CD14-positive monocyte (primary cell): ENCODE measurements at regions not wholly inside any gene's neighbourhood (a gene's known extent, or its start where the extent isn't known, plus 50 kb on each side); places are given as distances from the start of the nearest gene placed in this dataset.

Source experiments
- DNase-seq, 3 donors: peaks; one replicate each; pipeline ENCODE4 v3.0.0-alpha.2; 2011 to 2022
- H2AFZ ChIP-seq: 2 replicates; pipeline ENCODE4 v1.6.0; 2012; ENCODE audit warnings: mild to moderate bottlenecking, low read depth, low read length, inconsistent platforms; ENCODE audit not compliant: insufficient read depth, poor library complexity, severe bottlenecking
- H3K27ac ChIP-seq, 2 donors: 1 replicate in 1 of 2; 2 replicates in 1 of 2; pipeline ENCODE4 v1.5.1; 2012 to 2013; ENCODE audit warnings: low read length in 2 of 2, control low read depth in 1 of 2, inconsistent platforms in 1 of 2, low read depth in 1 of 2, mild to moderate bottlenecking in 1 of 2
- H3K27me3 ChIP-seq, 2 donors: one replicate each; pipeline versions ENCODE4 v1.6.0 to v1.6.1; 2011 to 2013; ENCODE audit warnings: low read length in 2 of 2; ENCODE audit not compliant: control insufficient read depth in 2 of 2, insufficient read depth in 2 of 2
- H3K36me3 ChIP-seq, 2 donors: replicated peaks in 1 of 2; 1 replicate in 1 of 2; 2 replicates in 1 of 2; pipeline versions ENCODE4 v1.5.1 to v1.6.1; 2012 to 2013; ENCODE audit warnings: low read length in 2 of 2, control low read depth in 1 of 2, inconsistent platforms in 1 of 2, mild to moderate bottlenecking in 1 of 2; ENCODE audit not compliant: insufficient read depth in 2 of 2, control insufficient read depth in 1 of 2
- H3K4me1 ChIP-seq, 2 donors: 1 replicate in 1 of 2; 2 replicates in 1 of 2; pipeline versions ENCODE4 v1.5.1 to v1.6.1; 2012 to 2013; ENCODE audit warnings: low read length in 2 of 2, control low read depth in 1 of 2, inconsistent platforms in 1 of 2, mild to moderate bottlenecking in 1 of 2, moderate library complexity in 1 of 2; ENCODE audit not compliant: insufficient read depth in 2 of 2, control insufficient read depth in 1 of 2
- H3K4me2 ChIP-seq: replicated peaks from 2 replicates; pipeline ENCODE3; 2012; ENCODE audit warnings: low read length, moderate library complexity, mild to moderate bottlenecking; ENCODE audit not compliant: poor library complexity, severe bottlenecking; ENCODE audit errors: extremely low read depth
- H3K4me3 ChIP-seq, 3 experiments: fragments of 200-600 bp in 1 of 3; sonication (generic) in 1 of 3; replicated peaks in 1 of 3; 1 replicate in 2 of 3; 2 replicates in 1 of 3; pipeline ENCODE4 v1.5.1; 2011 to 2013; ENCODE audit warnings: low read length in 3 of 3, mild to moderate bottlenecking in 3 of 3, control low read depth in 2 of 3, low read depth in 2 of 3, inconsistent platforms in 1 of 3, moderate library complexity in 1 of 3
- H3K79me2 ChIP-seq: 2 replicates; pipeline ENCODE4 v1.6.0; 2012; ENCODE audit warnings: mild to moderate bottlenecking, control low read depth, inconsistent platforms, low read length, moderate library complexity; ENCODE audit not compliant: insufficient read depth
- H3K9ac ChIP-seq: 2 replicates; pipeline ENCODE4 v1.6.0; 2017; ENCODE audit warnings: low read length, mild to moderate bottlenecking; ENCODE audit not compliant: insufficient read depth, poor library complexity, severe bottlenecking
- H3K9me3 ChIP-seq, 2 donors: replicated peaks in 1 of 2; 1 replicate in 1 of 2; 2 replicates in 1 of 2; pipeline versions ENCODE4 v1.5.1 to v1.6.1; 2012 to 2013; ENCODE audit warnings: low read length in 2 of 2, control low read depth in 1 of 2; ENCODE audit not compliant: control insufficient read depth in 1 of 2, insufficient read depth in 1 of 2
- H4K20me1 ChIP-seq: 2 replicates; pipeline ENCODE4 v1.6.0; 2012; ENCODE audit warnings: mild to moderate bottlenecking, low read length, control low read depth, moderate library complexity; ENCODE audit not compliant: insufficient read depth
- H3K27ac Mint-ChIP-seq, 7 donors: one replicate each; pipeline ENCODE4 v1.8.0; 2020; ENCODE audit warnings: mild to moderate bottlenecking in 7 of 7, mixed read lengths in 7 of 7, moderate library complexity in 6 of 7, inconsistent platforms in 2 of 7
- H3K27me3 Mint-ChIP-seq, 3 donors: one replicate each; pipeline ENCODE4 v1.8.0; 2021 to 2022; ENCODE audit warnings: low read depth in 3 of 3, mild to moderate bottlenecking in 3 of 3, mixed read lengths in 3 of 3, moderate library complexity in 3 of 3, inconsistent platforms in 1 of 3
- H3K36me3 Mint-ChIP-seq, 2 donors: one replicate each; pipeline ENCODE4 v1.8.0; 2020; ENCODE audit warnings: mixed read lengths in 2 of 2, inconsistent platforms in 1 of 2, mild to moderate bottlenecking in 1 of 2
- H3K4me1 Mint-ChIP-seq: one replicate; pipeline ENCODE4 v1.8.0; 2020; ENCODE audit warnings: mild to moderate bottlenecking, mixed read lengths
- H3K4me3 Mint-ChIP-seq, 2 donors: one replicate each; pipeline ENCODE4 v1.8.0; 2020; ENCODE audit warnings: mild to moderate bottlenecking in 2 of 2, mixed read lengths in 2 of 2, moderate library complexity in 1 of 2
- H3K9me3 Mint-ChIP-seq, 7 donors: one replicate each; pipeline ENCODE4 v1.8.0; 2020 to 2022; ENCODE audit warnings: mixed read lengths in 7 of 7, mild to moderate bottlenecking in 6 of 7, moderate library complexity in 6 of 7, inconsistent platforms in 2 of 7
- WGBS: methylation state at CpG from one replicate; pipeline ENCODE4 v1.1.5; 2013; ENCODE audit warnings: missing lambda C conversion rate; ENCODE audit not compliant: insufficient coverage; 5-methylcytosine and 5-hydroxymethylcytosine counted together
- intact Hi-C, 2 donors: fragments of 100-400 bp; cut with micrococcal nuclease; formaldehyde crosslinking; loops; one replicate each; pipeline versions ENCODE4 v1.15.0 to v1.15.1; 2023
- TF ChIP-seq, protein P1 (sequence below): fragments of 200-600 bp; IDR thresholded peaks from one replicate; pipeline ENCODE4 v1.8.0; 2022; ENCODE audit warnings: antibody characterized with exemption, mild to moderate bottlenecking

DNA sequence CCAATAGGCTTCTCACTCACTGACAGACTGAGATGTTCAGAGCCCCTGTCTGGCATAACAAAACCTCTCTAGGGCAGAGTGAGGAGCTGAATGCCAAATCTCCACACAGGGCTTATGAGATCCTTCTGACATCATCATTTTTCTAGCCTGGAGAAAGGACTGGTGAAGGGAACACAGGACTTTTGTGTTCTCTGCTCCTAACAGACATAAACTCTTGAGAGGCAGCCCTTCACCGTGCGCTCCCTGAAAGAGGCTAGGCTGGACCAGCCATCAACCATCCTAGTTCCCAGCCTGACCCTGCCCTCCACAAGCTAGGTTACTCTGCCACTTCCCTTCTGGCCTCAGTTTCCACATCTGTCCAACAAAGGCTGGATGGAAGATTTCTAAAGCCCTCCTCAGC is 141.9 kb downstream of the SUCLG1 start:
- intact Hi-C loops = no loop called here

DNA sequence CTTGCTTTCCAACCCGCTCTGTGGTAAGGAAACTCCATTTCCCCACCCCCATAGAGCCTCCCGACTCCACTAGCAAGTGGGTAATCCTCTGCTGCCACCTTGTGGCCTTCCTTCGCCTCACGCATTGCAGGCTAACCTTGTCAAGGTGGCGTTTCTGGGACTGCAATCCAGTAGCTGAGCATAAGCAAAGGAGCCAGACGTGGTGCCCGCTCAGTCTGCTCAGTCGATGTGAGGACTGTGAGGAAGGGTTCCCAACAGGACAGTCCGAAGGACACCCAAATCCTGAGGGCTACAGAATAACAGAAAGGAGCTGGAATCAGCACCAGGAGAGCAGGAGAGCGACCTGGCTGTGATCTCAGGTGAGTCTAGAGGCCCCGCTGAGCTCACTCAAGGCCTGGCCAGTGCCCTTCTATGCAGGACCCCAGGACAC is 144.2 kb downstream of the SUCLG1 start:
- peak; percentile 13 to 31 (median 31) for DNase-seq
- H3K4me1 Mint-ChIP-seq = no peaks in the 10 kb centered on the region
- Histone ChIP-seq H3K36me3 (no peaks in the 10 kb centered on the region), H3K79me2 (no peaks in the 10 kb centered on the region), H3K4me1 (no peaks in the 10 kb centered on the region), H3K4me3 (no peak overlapping the region), H3K9me3 (no peaks in the 10 kb centered on the region), H2AFZ (no peak overlapping the region), H3K9ac (no peak overlapping the region), H3K27ac (no peak overlapping the region), H4K20me1 (no peaks in the 10 kb centered on the region), H3K27me3 (peaks cover 0 to 2% of the 10 kb centered on the region in 2 donors), H3K4me2 (no peak overlapping the region)
- no peaks in the 10 kb centered on the region for H3K36me3 Mint-ChIP-seq
- WGBS = 24% methylated on average over 11 of the region's 11 CpGs
- H3K27me3 Mint-ChIP-seq = peaks cover 0 to 3% (median 3%) of the 10 kb centered on the region in 3 donors
- no peak overlapping the region for H3K27ac Mint-ChIP-seq
- intact Hi-C loops = no loop called here
- no peaks in the 10 kb centered on the region for H3K9me3 Mint-ChIP-seq
- TF ChIP-seq, protein P1, sequence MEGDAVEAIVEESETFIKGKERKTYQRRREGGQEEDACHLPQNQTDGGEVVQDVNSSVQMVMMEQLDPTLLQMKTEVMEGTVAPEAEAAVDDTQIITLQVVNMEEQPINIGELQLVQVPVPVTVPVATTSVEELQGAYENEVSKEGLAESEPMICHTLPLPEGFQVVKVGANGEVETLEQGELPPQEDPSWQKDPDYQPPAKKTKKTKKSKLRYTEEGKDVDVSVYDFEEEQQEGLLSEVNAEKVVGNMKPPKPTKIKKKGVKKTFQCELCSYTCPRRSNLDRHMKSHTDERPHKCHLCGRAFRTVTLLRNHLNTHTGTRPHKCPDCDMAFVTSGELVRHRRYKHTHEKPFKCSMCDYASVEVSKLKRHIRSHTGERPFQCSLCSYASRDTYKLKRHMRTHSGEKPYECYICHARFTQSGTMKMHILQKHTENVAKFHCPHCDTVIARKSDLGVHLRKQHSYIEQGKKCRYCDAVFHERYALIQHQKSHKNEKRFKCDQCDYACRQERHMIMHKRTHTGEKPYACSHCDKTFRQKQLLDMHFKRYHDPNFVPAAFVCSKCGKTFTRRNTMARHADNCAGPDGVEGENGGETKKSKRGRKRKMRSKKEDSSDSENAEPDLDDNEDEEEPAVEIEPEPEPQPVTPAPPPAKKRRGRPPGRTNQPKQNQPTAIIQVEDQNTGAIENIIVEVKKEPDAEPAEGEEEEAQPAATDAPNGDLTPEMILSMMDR = peak; percentile 75
- no peak overlapping the region for H3K4me3 Mint-ChIP-seq

More for the DNA sequence above, 141.9 kb downstream of the SUCLG1 start:
- no peak for DNase-seq
- Histone ChIP-seq H3K4me3 (no peak overlapping the region), H3K9ac (no peak overlapping the region), H3K27ac (no peak overlapping the region), H2AFZ (no peak overlapping the region), H3K79me2 (no peaks in the 10 kb centered on the region), H4K20me1 (no peaks in the 10 kb centered on the region), H3K4me1 (no peaks in the 10 kb centered on the region), H3K36me3 (no peaks in the 10 kb centered on the region), H3K9me3 (no peaks in the 10 kb centered on the region), H3K27me3 (peaks cover 0 to 2% of the 10 kb centered on the region in 2 donors), H3K4me2 (no peak overlapping the region)
- no peaks in the 10 kb centered on the region for H3K4me1 Mint-ChIP-seq
- H3K36me3 Mint-ChIP-seq = no peaks in the 10 kb centered on the region
- TF ChIP-seq, protein P1 = no peak
- no peaks in the 10 kb centered on the region for H3K9me3 Mint-ChIP-seq
- peaks cover 1 to 4% (median 3%) of the 10 kb centered on the region in 3 donors for H3K27me3 Mint-ChIP-seq
- no peak overlapping the region for H3K4me3 Mint-ChIP-seq
- 100% methylated on average over 2 of the region's 2 CpGs for WGBS
- no peak overlapping the region for H3K27ac Mint-ChIP-seq
